ENCODE measurements at regions not wholly inside any gene's neighbourhood (a gene's known extent, or its start where the extent isn't known, plus 50 kb on each side); places are given as distances from the start of the nearest gene placed in this dataset.

DNA sequence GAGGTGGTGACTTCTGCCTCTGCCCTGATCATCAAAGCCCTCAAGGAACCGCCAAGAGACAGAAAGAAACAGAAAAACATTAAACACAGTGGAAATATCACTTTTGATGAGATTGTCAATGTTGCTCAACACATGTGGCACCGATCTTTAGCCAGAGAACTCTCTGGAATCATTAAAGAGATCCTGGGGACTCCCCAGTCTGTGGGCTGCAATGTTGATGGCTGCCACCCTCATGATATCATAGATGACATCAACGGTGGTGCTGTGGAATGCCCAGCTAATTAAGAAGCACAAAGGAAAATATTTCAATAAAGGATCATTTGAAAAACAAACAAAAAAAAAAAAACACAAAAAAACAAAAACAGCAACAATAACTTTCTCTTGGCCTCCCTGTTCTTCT is 59.5 kb upstream of the TOMM7 start:
- no peak for DNase-seq
- H3K4me1 ChIP-seq: no peaks in the 10 kb centered on the region
- TF ChIP-seq, protein P1, sequence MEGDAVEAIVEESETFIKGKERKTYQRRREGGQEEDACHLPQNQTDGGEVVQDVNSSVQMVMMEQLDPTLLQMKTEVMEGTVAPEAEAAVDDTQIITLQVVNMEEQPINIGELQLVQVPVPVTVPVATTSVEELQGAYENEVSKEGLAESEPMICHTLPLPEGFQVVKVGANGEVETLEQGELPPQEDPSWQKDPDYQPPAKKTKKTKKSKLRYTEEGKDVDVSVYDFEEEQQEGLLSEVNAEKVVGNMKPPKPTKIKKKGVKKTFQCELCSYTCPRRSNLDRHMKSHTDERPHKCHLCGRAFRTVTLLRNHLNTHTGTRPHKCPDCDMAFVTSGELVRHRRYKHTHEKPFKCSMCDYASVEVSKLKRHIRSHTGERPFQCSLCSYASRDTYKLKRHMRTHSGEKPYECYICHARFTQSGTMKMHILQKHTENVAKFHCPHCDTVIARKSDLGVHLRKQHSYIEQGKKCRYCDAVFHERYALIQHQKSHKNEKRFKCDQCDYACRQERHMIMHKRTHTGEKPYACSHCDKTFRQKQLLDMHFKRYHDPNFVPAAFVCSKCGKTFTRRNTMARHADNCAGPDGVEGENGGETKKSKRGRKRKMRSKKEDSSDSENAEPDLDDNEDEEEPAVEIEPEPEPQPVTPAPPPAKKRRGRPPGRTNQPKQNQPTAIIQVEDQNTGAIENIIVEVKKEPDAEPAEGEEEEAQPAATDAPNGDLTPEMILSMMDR (IDR thresholded peaks at IDR 0.05; ENCODE audit: low read depth, low read length): no peak
- H3K27me3 ChIP-seq: peaks cover 6% of the 10 kb centered on the region
- no peaks in the 10 kb centered on the region for H3K36me3 ChIP-seq
- no peak overlapping the region for H3K4me3 ChIP-seq (ENCODE audit: low read depth, low read length)
- H3K9me3 ChIP-seq: no peaks in the 10 kb centered on the region

DNA sequence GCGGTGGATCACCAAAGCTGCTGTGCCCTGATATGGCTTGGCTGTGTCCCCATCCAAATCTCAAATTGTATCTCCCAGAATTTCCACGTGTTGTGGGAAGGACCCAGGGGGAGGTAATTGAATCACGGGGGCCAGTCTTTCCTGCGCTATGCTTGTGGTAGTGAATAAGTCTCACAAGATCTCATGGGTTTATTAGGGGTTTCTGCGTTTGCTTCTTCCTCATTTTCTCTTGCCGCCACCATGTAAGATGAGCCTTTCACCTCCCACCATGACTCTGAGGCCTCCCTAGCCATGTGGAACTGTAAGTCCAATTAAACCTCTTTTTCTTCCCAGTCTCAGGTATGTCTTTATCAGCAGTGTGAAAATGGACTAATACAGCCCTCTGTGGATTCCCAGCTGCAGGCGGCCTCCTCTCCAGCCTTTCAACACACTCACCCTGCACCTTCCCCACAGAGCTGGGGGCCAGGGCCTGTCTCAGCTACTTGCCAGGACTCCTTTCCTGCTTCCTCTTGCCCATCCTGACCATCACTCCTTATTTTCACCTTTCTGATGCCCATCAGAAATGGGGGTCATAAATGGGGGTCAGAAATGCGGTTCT is 57.2 kb upstream of the TOMM7 start:
- Histone ChIP-seq H3K4me3 (ENCODE audit: low read depth, low read length) (no peak overlapping the region), H3K27me3 (peaks cover 6% of the 10 kb centered on the region), H3K4me1 (no peaks in the 10 kb centered on the region), H3K36me3 (no peaks in the 10 kb centered on the region), H3K9me3 (no peaks in the 10 kb centered on the region)
- DNase-seq: no peak
- TF ChIP-seq, protein P1 (IDR thresholded peaks at IDR 0.05; ENCODE audit: low read depth, low read length): no peak

DNA sequence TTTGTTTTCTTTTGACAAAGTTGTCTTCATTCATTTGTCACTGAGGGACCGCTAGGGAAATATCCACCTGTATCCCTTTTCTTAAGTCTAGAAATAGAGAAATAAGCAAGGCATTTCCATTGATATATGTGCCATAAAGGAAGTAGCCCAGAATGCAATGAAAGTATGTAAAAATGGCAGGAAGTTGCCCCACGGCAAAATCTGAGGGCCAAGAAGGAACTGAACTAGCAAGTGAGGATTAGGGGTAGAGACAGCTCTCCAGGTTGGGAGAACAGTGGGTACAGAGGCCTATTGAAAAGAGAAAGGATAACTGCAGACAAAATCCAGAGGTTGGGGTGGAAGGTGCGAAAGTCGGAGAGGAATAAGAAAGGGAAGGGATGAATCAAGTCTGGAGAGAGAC is 56.6 kb upstream of the TOMM7 start:
- H3K4me3 ChIP-seq (ENCODE audit: low read depth, low read length): no peak overlapping the region

DNA sequence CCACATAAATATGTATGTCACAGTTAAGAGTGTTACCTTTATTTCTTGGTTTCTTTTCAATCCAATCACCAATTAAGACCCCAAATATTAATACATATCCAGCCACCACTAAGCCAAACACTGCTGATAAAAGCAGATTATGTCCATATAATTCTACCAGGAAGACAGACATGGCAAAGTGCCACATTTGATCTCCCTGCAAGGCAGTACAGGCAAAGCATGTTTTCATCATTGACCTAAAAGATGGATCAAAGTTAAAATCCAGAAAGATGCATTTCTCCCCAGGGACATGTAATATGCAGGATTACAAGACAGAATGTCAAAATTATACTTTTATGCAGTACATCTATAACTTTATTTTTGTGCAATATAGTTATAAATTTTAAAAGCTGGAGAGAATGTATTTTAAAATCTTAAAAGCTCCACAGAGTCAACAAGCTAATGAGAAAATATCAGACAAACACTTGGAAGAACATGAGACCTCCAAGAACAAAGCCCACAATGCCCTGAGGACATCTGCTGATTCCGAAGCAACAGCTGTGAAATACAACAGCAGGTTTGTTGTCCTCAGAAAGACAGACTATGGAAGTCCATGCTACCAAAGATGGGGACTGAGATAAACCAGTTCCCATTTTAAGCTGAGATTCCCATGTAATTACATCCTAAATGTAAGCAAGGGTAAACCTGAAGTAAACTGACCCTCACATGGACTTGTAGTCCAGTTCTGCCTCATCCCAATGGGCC is 54.5 kb upstream of the TOMM7 start:
- no peak for DNase-seq
- Histone ChIP-seq H3K36me3 (no peaks in the 10 kb centered on the region), H3K9me3 (no peaks in the 10 kb centered on the region), H3K27me3 (no peaks in the 10 kb centered on the region; the same call in 1 of the 2 replicates), H3K4me1 (no peaks in the 10 kb centered on the region), H3K4me3 (ENCODE audit: low read depth, low read length) (no peak overlapping the region)
- TF ChIP-seq, protein P1 (IDR thresholded peaks at IDR 0.05; ENCODE audit: low read depth, low read length): no peak

More for the DNA sequence above, 56.6 kb upstream of the TOMM7 start:
- TF ChIP-seq, protein P1 (IDR thresholded peaks at IDR 0.05; ENCODE audit: low read depth, low read length): no peak
- DNase-seq: no peak
- Histone ChIP-seq H3K36me3 (no peaks in the 10 kb centered on the region), H3K4me1 (no peaks in the 10 kb centered on the region), H3K27me3 (peaks cover 6% of the 10 kb centered on the region), H3K9me3 (no peaks in the 10 kb centered on the region)

DNA sequence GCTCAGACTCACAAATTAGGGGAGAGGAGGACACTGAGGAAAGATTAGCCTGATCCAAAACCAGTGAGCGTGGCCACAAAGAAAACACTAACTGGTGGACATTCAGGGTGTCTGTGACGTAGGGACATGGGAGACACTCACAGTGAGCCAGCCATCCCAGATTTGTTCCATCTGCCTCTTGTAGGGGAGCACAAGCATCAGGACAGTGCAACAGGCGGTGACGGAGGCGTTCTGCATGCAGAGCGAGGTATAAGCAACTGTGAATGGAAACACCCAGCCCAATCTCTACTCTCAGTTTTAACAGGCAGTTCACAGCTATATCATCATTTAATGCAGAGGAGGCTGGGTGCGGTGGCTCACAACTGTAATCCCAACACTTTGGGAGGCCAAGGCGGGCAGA is 52.8 kb upstream of the TOMM7 start:
- no peak for DNase-seq
- H3K9me3 ChIP-seq: no peaks in the 10 kb centered on the region
- H3K4me1 ChIP-seq: no peaks in the 10 kb centered on the region
- no peak overlapping the region for H3K4me3 ChIP-seq (ENCODE audit: low read depth, low read length)
- H3K27me3 ChIP-seq: no peaks in the 10 kb centered on the region; the same call in 1 of the 2 replicates
- TF ChIP-seq, protein P1 (IDR thresholded peaks at IDR 0.05; ENCODE audit: low read depth, low read length): no peak
- no peaks in the 10 kb centered on the region for H3K36me3 ChIP-seq

DNA sequence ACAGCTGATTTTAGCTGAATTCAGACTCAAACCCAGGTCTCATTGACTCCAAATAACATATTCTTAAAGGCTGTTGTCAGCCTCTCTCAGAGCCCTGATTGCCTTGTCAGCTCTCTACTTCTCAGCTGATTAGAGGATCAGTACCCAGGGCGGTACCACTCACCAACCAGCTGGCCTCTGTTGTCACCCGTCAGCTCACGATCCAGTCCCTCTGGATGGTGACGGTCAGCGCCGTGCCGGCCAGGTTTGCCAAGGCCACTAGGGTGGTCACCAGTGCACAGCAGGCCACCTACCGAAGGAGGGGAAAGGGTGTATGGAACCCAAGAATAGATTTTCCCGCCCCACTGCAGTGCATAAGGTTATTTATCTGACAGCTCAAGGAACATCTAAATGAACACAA is 52.3 kb upstream of the TOMM7 start:
- Histone ChIP-seq H3K4me3 (ENCODE audit: low read depth, low read length) (no peak overlapping the region), H3K36me3 (no peaks in the 10 kb centered on the region), H3K4me1 (no peaks in the 10 kb centered on the region), H3K27me3 (no peaks in the 10 kb centered on the region; the same call in none of the 2 replicates), H3K9me3 (no peaks in the 10 kb centered on the region)
- DNase-seq: no peak
- TF ChIP-seq, protein P1 (IDR thresholded peaks at IDR 0.05; ENCODE audit: low read depth, low read length): no peak

Measured in BE2C (cell line).